HUDEP-2 (cell line): ENCODE measurements at regions not wholly inside any gene's neighbourhood (a gene's known extent, or its start where the extent isn't known, plus 50 kb on each side); places are given as distances from the start of the nearest gene placed in this dataset.

Experiments
- DNase-seq, 76 experiments: peaks; one replicate each; lab custom pipeline; 2025; ENCODE audit not compliant: unreplicated experiment in 76 of 76; lab: John Stamatoyannopoulos, UW

GRCh38 chr4:35760807-35761206, 483.5 kb downstream of the ARAP2 start:
- DNase-seq, result peak in 54 of 76 experiments; percentile 1 to 97 (median 57)

GRCh38 chr4:35771571-35771970, 472.7 kb downstream of the ARAP2 start:
- DNase-seq, result no peak

- no peak for DNase-seq
Observed at GRCh38 chr4:35772291-35772690, 472.0 kb downstream of the ARAP2 start.

GRCh38 chr4:35789899-35790574, 454.3 kb downstream of the ARAP2 start:
- no peak for DNase-seq

GRCh38 chr4:35793045-35793722, 451.1 kb downstream of the ARAP2 start:
- no peak for DNase-seq

GRCh38 chr4:35793766-35794165, 450.5 kb downstream of the ARAP2 start:
- DNase-seq, result no peak

- no peak for DNase-seq
Observed at GRCh38 chr4:35800669-35801068, 443.6 kb downstream of the ARAP2 start.

- no peak for DNase-seq
Observed at GRCh38 chr4:35802644-35803043, 441.7 kb downstream of the ARAP2 start.

GRCh38 chr4:35818520-35818919, 425.8 kb downstream of the ARAP2 start:
- peak in 12 of 76 experiments; percentile 1 to 67 (median 28) for DNase-seq

GRCh38 chr4:35820003-35820402, 424.3 kb downstream of the ARAP2 start:
- no peak for DNase-seq

GRCh38 chr4:35824231-35824630, 420.1 kb downstream of the ARAP2 start:
- no peak for DNase-seq

GRCh38 chr4:35835893-35836292, 408.4 kb downstream of the ARAP2 start:
- no peak for DNase-seq

GRCh38 chr4:35836596-35836995, 407.7 kb downstream of the ARAP2 start:
- no peak for DNase-seq

GRCh38 chr4:35867057-35867456, 377.3 kb downstream of the ARAP2 start:
- DNase-seq, result no peak

GRCh38 chr4:35872273-35872672, 372.0 kb downstream of the ARAP2 start:
- DNase-seq, result no peak

- DNase-seq, result no peak
Observed at GRCh38 chr4:35879479-35879878, 364.8 kb downstream of the ARAP2 start.

GRCh38 chr4:35883108-35883507, 361.2 kb downstream of the ARAP2 start:
- DNase-seq, result no peak

GRCh38 chr4:35884714-35885480, 359.4 kb downstream of the ARAP2 start:
- DNase-seq, result no peak

GRCh38 chr4:35897808-35898207, 346.5 kb downstream of the ARAP2 start:
- DNase-seq, result no peak

GRCh38 chr4:35900286-35901243, 343.7 kb downstream of the ARAP2 start:
- DNase-seq, result no peak

- no peak for DNase-seq
Observed at GRCh38 chr4:35912174-35912573, 332.1 kb downstream of the ARAP2 start.
